ENCODE measurements at regions not wholly inside any gene's neighbourhood (a gene's known extent, or its start where the extent isn't known, plus 50 kb on each side); places are given as distances from the start of the nearest gene placed in this dataset.

- Mint-ChIP-seq H3K27me3 (ENCODE audit: low read depth) (no peaks in the 10 kb centered on the region), H3K4me3 (no peak overlapping the region), H3K4me1 (peaks cover 9 to 12% of the 10 kb centered on the region in 2 experiments), H3K9me3 (no peaks in the 10 kb centered on the region), H3K27ac (no peak overlapping the region), H3K36me3 (ENCODE audit: insufficient read depth in 1 of 3, low read depth in 3 of 3) (no peaks in the 10 kb centered on the region; a peak in 1 of 7 replicates)
- H3T11ph ChIP-seq (ENCODE audit: low read length), result no peak overlapping the region
- H3K9me3 ChIP-seq (ENCODE audit: control insufficient read depth, low read depth, low read length), result no peaks in the 10 kb centered on the region
- no peak overlapping the region for H2BK12ac ChIP-seq (ENCODE audit: insufficient read length, low read depth, low read length)
- H4K91ac ChIP-seq (ENCODE audit: insufficient read length, low read depth, low read length), result no peak overlapping the region
- no peaks in the 10 kb centered on the region; the same call in 1 of the 2 replicates for H3K4me1 ChIP-seq (ENCODE audit: insufficient read depth, low read length)
- no peak overlapping the region for H3K9ac ChIP-seq (ENCODE audit: extremely low read depth, insufficient read length, low read length)
- no peak overlapping the region for H2BK120ac ChIP-seq (ENCODE audit: low read depth, low read length, poor library complexity, severe bottlenecking)
- no peak overlapping the region for H2AFZ ChIP-seq (ENCODE audit: low read length)
- H3K79me2 ChIP-seq (ENCODE audit: insufficient read depth, low read length), result no peaks in the 10 kb centered on the region
- H3K23me2 ChIP-seq (ENCODE audit: insufficient read length, low read depth, low read length, poor library complexity, severe bottlenecking), result no peaks in the 10 kb centered on the region
- H2AK5ac ChIP-seq (ENCODE audit: insufficient read length, low read length), result no peak overlapping the region
- H3K18ac ChIP-seq (ENCODE audit: insufficient read length, low read depth, low read length), result no peak overlapping the region
- H3K4ac ChIP-seq (ENCODE audit: low read depth, low read length), result no peak overlapping the region
- no peak for TF ChIP-seq CTCF (conservative IDR thresholded peaks at IDR 0.05)
- no peaks in the 10 kb centered on the region for H3K79me1 ChIP-seq (ENCODE audit: insufficient read depth, low read depth, low read length, poor library complexity, severe bottlenecking)
- H3K56ac ChIP-seq (ENCODE audit: insufficient read length, low read depth, low read length), result no peak overlapping the region
- H3K27me3 ChIP-seq (ENCODE audit: insufficient read depth, low read length), result no peaks in the 10 kb centered on the region
- no peak overlapping the region for H4K5ac ChIP-seq (ENCODE audit: insufficient read length, low read depth, low read length)
- no peak overlapping the region for H3K23ac ChIP-seq (ENCODE audit: insufficient read length, low read depth, low read length)
- no peak overlapping the region for H2BK15ac ChIP-seq (ENCODE audit: low read depth, low read length)
- no peak overlapping the region for H3K4me2 ChIP-seq (ENCODE audit: insufficient read depth, insufficient read length, low read length)
- no peak overlapping the region for H2BK5ac ChIP-seq (ENCODE audit: insufficient read length, low read length)
- DNase-seq, result no peak
- H4K8ac ChIP-seq (replicated peaks; ENCODE audit: insufficient read length, low read depth, low read length), result no peak overlapping the region
- no CpG with 5 or more reads among the region's 2 CpGs for WGBS (ENCODE audit: extremely low coverage, insufficient read length, low lambda C conversion rate)
- H2BK20ac ChIP-seq (ENCODE audit: low read depth, low read length, poor library complexity, severe bottlenecking), result no peak overlapping the region
- H3K27ac ChIP-seq (ENCODE audit: insufficient read length, low read depth, low read length), result no peak overlapping the region
- H4K20me1 ChIP-seq (ENCODE audit: control insufficient read depth, insufficient read depth, insufficient read length), result no peaks in the 10 kb centered on the region
- H3K14ac ChIP-seq (ENCODE audit: insufficient read depth, low read length), result no peak overlapping the region
Measured at GRCh38 chr2:6008186-6008585, 316.0 kb downstream of the SOX11 start.

Data from H9 (cell line).